ENCODE measurements at regions not wholly inside any gene's neighbourhood (a gene's known extent, or its start where the extent isn't known, plus 50 kb on each side); places are given as distances from the start of the nearest gene placed in this dataset.
"Not testable (repeated sequence)": the region's sequence is repeated elsewhere in the genome, so short reads cannot be mapped to it uniquely, and the experiment has no call there.

DNA sequence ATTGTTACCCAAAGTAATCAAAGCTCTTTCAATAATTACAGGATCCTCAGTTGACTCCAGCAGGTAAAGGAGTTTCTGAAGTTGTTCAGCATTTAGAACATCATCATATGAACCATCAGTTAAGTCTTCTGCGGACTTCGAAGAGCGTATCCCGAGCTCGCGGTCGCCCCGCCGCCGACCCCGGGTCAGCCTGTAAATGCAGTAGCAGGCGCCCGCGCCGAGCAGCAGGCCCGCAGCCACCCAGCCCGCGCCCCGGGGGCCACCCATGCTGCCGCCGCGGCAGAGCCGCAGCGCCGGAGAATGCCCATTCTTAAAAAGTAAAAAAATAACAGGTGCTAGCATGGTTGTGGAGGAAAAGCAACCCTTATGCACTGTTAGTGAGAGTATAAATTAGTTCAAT, 444.5 kb downstream of the NSUN3 start:
- TF ChIP-seq, protein P1, sequence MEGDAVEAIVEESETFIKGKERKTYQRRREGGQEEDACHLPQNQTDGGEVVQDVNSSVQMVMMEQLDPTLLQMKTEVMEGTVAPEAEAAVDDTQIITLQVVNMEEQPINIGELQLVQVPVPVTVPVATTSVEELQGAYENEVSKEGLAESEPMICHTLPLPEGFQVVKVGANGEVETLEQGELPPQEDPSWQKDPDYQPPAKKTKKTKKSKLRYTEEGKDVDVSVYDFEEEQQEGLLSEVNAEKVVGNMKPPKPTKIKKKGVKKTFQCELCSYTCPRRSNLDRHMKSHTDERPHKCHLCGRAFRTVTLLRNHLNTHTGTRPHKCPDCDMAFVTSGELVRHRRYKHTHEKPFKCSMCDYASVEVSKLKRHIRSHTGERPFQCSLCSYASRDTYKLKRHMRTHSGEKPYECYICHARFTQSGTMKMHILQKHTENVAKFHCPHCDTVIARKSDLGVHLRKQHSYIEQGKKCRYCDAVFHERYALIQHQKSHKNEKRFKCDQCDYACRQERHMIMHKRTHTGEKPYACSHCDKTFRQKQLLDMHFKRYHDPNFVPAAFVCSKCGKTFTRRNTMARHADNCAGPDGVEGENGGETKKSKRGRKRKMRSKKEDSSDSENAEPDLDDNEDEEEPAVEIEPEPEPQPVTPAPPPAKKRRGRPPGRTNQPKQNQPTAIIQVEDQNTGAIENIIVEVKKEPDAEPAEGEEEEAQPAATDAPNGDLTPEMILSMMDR (conservative IDR thresholded peaks at IDR 0.05; ENCODE audit: low read depth, low read length) = not testable (repeated sequence)
- TF ChIP-seq EZH2 (IDR thresholded peaks at IDR 0.05; ENCODE audit: low read length, unreplicated experiment); EZH2phosphoT487 (IDR thresholded peaks at IDR 0.05; ENCODE audit: borderline replicate concordance, low read length): not testable (repeated sequence)

Measured in PC-3 (cell line).